HepG2 (cell line): ENCODE measurements at regions not wholly inside any gene's neighbourhood (a gene's known extent, or its start where the extent isn't known, plus 50 kb on each side); places are given as distances from the start of the nearest gene placed in this dataset.

Source experiments
- ATAC-seq: fragments of 200-7000 bp; cut with Tn5 transposase; 3 replicates; pipeline ENCODE4 v1.9.1; 2020; ENCODE audit warnings: mild to moderate bottlenecking, moderate library complexity
- BruUV-seq: library from RNA; stranded (reverse); fragments of 400-500 nt; replicated peaks from 2 replicates; lab custom pipeline; 2021; lab: Mats Ljungman, UMichigan
- CTCF ChIA-PET: fragments of 300-600 bp; formaldehyde crosslinking; extraction: SDS; loops from one replicate; lab custom pipeline; 2021; ENCODE audit warnings: low total read pairs, inconsistent platforms, low intra/inter-chr PET ratio; lab: Yijun Ruan, JAX
- POLR2A ChIA-PET: fragments of 350-600 bp; sonication (Branson Sonifier 250); formaldehyde crosslinking; loops from one replicate; lab custom pipeline; 2020; ENCODE audit warnings: antibody characterized with exemption, inconsistent platforms; lab: Yijun Ruan, JAX
- DNase-seq: peaks from one replicate; pipeline ENCODE4 v3.0.0-alpha.2; 2015; ENCODE audit warnings: low spot score
- FAIRE-seq: peaks from 3 replicates; lab custom pipeline; 2011; peaks lifted over from hg19 to GRCh38; lab: Jason Lieb, UNC
- H2AFZ ChIP-seq: one replicate; pipeline ENCODE4 v1.6.1; 2011; ENCODE audit warnings: low read length, inconsistent platforms
- H3K27ac ChIP-seq: fragments of 300-600 bp; 3 replicates; pipeline ENCODE4 v1.8.0; 2011; ENCODE audit warnings: mixed run types, mild to moderate bottlenecking, mixed read lengths, low read length, inconsistent platforms; ENCODE audit not compliant: insufficient read depth; ENCODE audit errors: extremely low read length
- H3K27me3 ChIP-seq, 2 experiments: fragments of 200-600 bp in 1 of 2; 2 replicates in 1 of 2; 3 replicates in 1 of 2; pipeline versions ENCODE4 v1.6.0 to v1.8.0; 2011; ENCODE audit warnings: low read length in 2 of 2, mild to moderate bottlenecking in 2 of 2, moderate library complexity in 2 of 2, inconsistent platforms in 1 of 2; ENCODE audit not compliant: insufficient read depth in 2 of 2, control insufficient read depth in 1 of 2
- H3K36me3 ChIP-seq, 2 experiments: fragments of 200-600 bp in 1 of 2; replicated peaks in 1 of 2; 2 replicates in 1 of 2; 3 replicates in 1 of 2; pipeline versions ENCODE4 v1.5.1 to v1.8.0; 2011; ENCODE audit warnings: low read length in 2 of 2, inconsistent platforms in 1 of 2; ENCODE audit not compliant: insufficient read depth in 2 of 2, control insufficient read depth in 1 of 2
- H3K4me1 ChIP-seq: 2 replicates; pipeline ENCODE4 v1.5.1; 2012; ENCODE audit warnings: low read length, inconsistent platforms; ENCODE audit not compliant: insufficient read depth
- H3K4me2 ChIP-seq: 2 replicates; pipeline ENCODE4 v1.6.0; 2011; ENCODE audit warnings: low read depth, low read length, inconsistent platforms
- H3K4me3 ChIP-seq, 3 experiments: fragments of 200-600 bp in 1 of 3; sonication (generic), shearing (Covaris generic) in 1 of 3; replicated peaks in 1 of 3; 2 replicates each; pipeline ENCODE4 v1.5.1; 2011 to 2016; ENCODE audit warnings: low read length in 3 of 3, inconsistent platforms in 2 of 3, low read depth in 2 of 3, mild to moderate bottlenecking in 2 of 3, control low read depth in 1 of 3, mixed read lengths in 1 of 3; ENCODE audit not compliant: insufficient read depth in 1 of 3
- H3K79me2 ChIP-seq: one replicate; pipeline ENCODE4 v1.6.1; 2011; ENCODE audit warnings: low read length, inconsistent platforms; ENCODE audit not compliant: insufficient read depth
- H3K9ac ChIP-seq: 2 replicates; pipeline ENCODE4 v1.6.0; 2011; ENCODE audit warnings: mild to moderate bottlenecking, low read depth, low read length, inconsistent platforms; ENCODE audit not compliant: insufficient read depth
- H3K9me3 ChIP-seq: 2 replicates; pipeline ENCODE4 v1.5.1; 2012; ENCODE audit warnings: mild to moderate bottlenecking, low read length
- H4K20me1 ChIP-seq: 2 replicates; pipeline ENCODE4 v1.6.0; 2011; ENCODE audit warnings: inconsistent platforms, mild to moderate bottlenecking, low read length, moderate library complexity; ENCODE audit not compliant: insufficient read depth
- CCDC6 ChIP-seq: sonication (generic); formaldehyde crosslinking; IDR thresholded peaks from 2 replicates; pipeline ENCODE4 v1.8.1; 2022; ENCODE audit warnings: mild to moderate bottlenecking, missing genetic modification reagents, moderate library complexity
- FOXA3 ChIP-seq: IDR thresholded peaks from 2 replicates; pipeline ENCODE4 v1.6.1; 2016; ENCODE audit warnings: missing genetic modification reagents, missing compliant biosample characterization
- GMEB1 ChIP-seq: sonication (generic); formaldehyde crosslinking; IDR thresholded peaks from 2 replicates; pipeline ENCODE4 v1.5.1; 2020; ENCODE audit warnings: missing genetic modification reagents, mild to moderate bottlenecking, borderline replicate concordance
- NCOA5 ChIP-seq: sonication (generic); formaldehyde crosslinking; IDR thresholded peaks from 2 replicates; pipeline ENCODE4 v1.4.0; 2020; ENCODE audit warnings: missing genetic modification reagents
- NFE2 ChIP-seq: sonication (generic); formaldehyde crosslinking; IDR thresholded peaks from 2 replicates; pipeline ENCODE4 v1.4.0; 2020; ENCODE audit warnings: missing genetic modification reagents
- SKIL ChIP-seq: sonication (generic); formaldehyde crosslinking; IDR thresholded peaks from 2 replicates; pipeline ENCODE4 v1.8.0; 2022; ENCODE audit warnings: missing genetic modification reagents, mild to moderate bottlenecking, moderate library complexity, borderline replicate concordance
- SNAPC4 ChIP-seq: sonication (generic); formaldehyde crosslinking; IDR thresholded peaks from 2 replicates; pipeline ENCODE4 v1.4.0; 2020; ENCODE audit warnings: mild to moderate bottlenecking, missing genetic modification reagents
- SNAPC5 ChIP-seq: sonication (generic); formaldehyde crosslinking; IDR thresholded peaks from 2 replicates; pipeline ENCODE4 v1.8.1; 2023; ENCODE audit warnings: mild to moderate bottlenecking, missing genetic modification reagents, borderline replicate concordance
- TEF ChIP-seq: sonication (generic); formaldehyde crosslinking; IDR thresholded peaks from 2 replicates; pipeline ENCODE4 v1.5.0; 2020; ENCODE audit warnings: missing genetic modification reagents
- ZNF121 ChIP-seq: sonication (generic); formaldehyde crosslinking; IDR thresholded peaks from 2 replicates; pipeline ENCODE4 v1.5.0; 2020; ENCODE audit warnings: mild to moderate bottlenecking, missing genetic modification reagents
- ZNF143 ChIP-seq: sonication (generic); formaldehyde crosslinking; IDR thresholded peaks from 2 replicates; pipeline ENCODE4 v1.4.0; 2020; ENCODE audit warnings: missing genetic modification reagents
- ZNF230 ChIP-seq: sonication (generic); formaldehyde crosslinking; IDR thresholded peaks from 2 replicates; pipeline ENCODE4 v1.4.0; 2020; ENCODE audit warnings: mild to moderate bottlenecking, missing genetic modification reagents
- ZNF343 ChIP-seq: sonication (generic); formaldehyde crosslinking; IDR thresholded peaks from 2 replicates; pipeline ENCODE4 v1.4.0; 2020; ENCODE audit warnings: mild to moderate bottlenecking, missing genetic modification reagents
- ZNF546 ChIP-seq: sonication (generic); formaldehyde crosslinking; conservative IDR thresholded peaks from 2 replicates; pipeline ENCODE4 v1.8.1; 2023; ENCODE audit warnings: mild to moderate bottlenecking, missing genetic modification reagents
- ZNF678 ChIP-seq: sonication (generic); formaldehyde crosslinking; IDR thresholded peaks from 2 replicates; pipeline ENCODE4 v1.4.0; 2020; ENCODE audit warnings: mild to moderate bottlenecking, missing genetic modification reagents
- WGBS: methylation state at CpG from one replicate; pipeline ENCODE4 v1.1.6; 2017; ENCODE audit warnings: low lambda C conversion rate; 5-methylcytosine and 5-hydroxymethylcytosine counted together
- in situ Hi-C: cut with HindIII; loops from 2 replicates; pipeline ENCODE4 v1.10.0; 2017; ENCODE audit warnings: low pct_unique_long_range_greater_than_20kb; ENCODE audit not compliant: extremely low pct_ligation_motif_present
- intact Hi-C: fragments of 100-400 bp; cut with micrococcal nuclease; formaldehyde crosslinking; loops from one replicate; pipeline ENCODE4 v1.10.0; 2022; ENCODE audit not compliant: unreplicated experiment

- H3K9me3 ChIP-seq = no peaks in the 10 kb centered on the region
- H3K4me3 ChIP-seq = no peak overlapping the region
- no peaks in the 10 kb centered on the region for H3K4me1 ChIP-seq
- no peak overlapping the region for H2AFZ ChIP-seq
- H3K27me3 ChIP-seq = peaks cover 1 to 4% of the 10 kb centered on the region in 2 experiments; a peak in 3 of 5 replicates
- 31% methylated on average over 8 of the region's 9 CpGs for WGBS
- ChIA-PET POLR2A (no interaction called here), CTCF (no interaction called here)
- no peak for FAIRE-seq
- no peaks in the 10 kb centered on the region for H3K79me2 ChIP-seq
- H3K9ac ChIP-seq = no peak overlapping the region
- in situ Hi-C loops (no loop called here), intact Hi-C loops (no loop called here)
- no peak overlapping the region for H3K4me2 ChIP-seq
- no TSS peak for BruUV-seq
- no peak overlapping the region for H3K27ac ChIP-seq
- no peak for TF ChIP-seq ZNF230 (CRISPR knock-in tag)
- no peak for TF ChIP-seq CCDC6 (CRISPR knock-in tag)
- no peak for TF ChIP-seq ZNF121 (CRISPR knock-in tag)
- no peak for TF ChIP-seq TEF (CRISPR knock-in tag)
- no peak for TF ChIP-seq NFE2 (CRISPR knock-in tag)
- no peak for TF ChIP-seq ZNF343 (CRISPR knock-in tag)
- no peak for TF ChIP-seq ZNF143 (CRISPR knock-in tag)
- TF ChIP-seq SNAPC4 = no peak
- TF ChIP-seq ZNF546 (CRISPR knock-in tag) = no peak
- TF ChIP-seq ZNF678 (CRISPR knock-in tag) = no peak
- TF ChIP-seq GMEB1 (CRISPR knock-in tag) = no peak
- TF ChIP-seq FOXA3 (CRISPR knock-in tag) = no peak
- no peak for TF ChIP-seq NCOA5 (CRISPR knock-in tag)
- no peak for TF ChIP-seq SNAPC5 (CRISPR knock-in tag)
- TF ChIP-seq SKIL (CRISPR knock-in tag) = no peak
- DNase-seq = no peak
- ATAC-seq = no peak
- H4K20me1 ChIP-seq = no peaks in the 10 kb centered on the region
- H3K36me3 ChIP-seq = no peaks in the 10 kb centered on the region
Observed at GRCh38 chr15:61653110-61653509, 407.1 kb downstream of the VPS13C start.
